ENCODE measurements at regions not wholly inside any gene's neighbourhood (a gene's known extent, or its start where the extent isn't known, plus 50 kb on each side); places are given as distances from the start of the nearest gene placed in this dataset.
"Not testable (repeated sequence)": the region's sequence is repeated elsewhere in the genome, so short reads cannot be mapped to it uniquely, and the experiment has no call there.

- no peak for ATAC-seq
- H3K27me3 ChIP-seq = no peaks in the 10 kb centered on the region
- H3K36me3 ChIP-seq = no peaks in the 10 kb centered on the region
- H3K4me1 ChIP-seq = peaks cover 0 to 5% (median 0%) of the 10 kb centered on the region in 3 donors
- H3K9me3 ChIP-seq = no peaks in the 10 kb centered on the region
- WGBS, 2 donors (ENCODE audit: low coverage in 1 of 2) = 93 to 97% methylated on average over 5 to 9 of the region's 22 CpGs
- TF ChIP-seq CTCF (IDR thresholded peaks at IDR 0.05) (no peak), POLR2A (IDR thresholded peaks at IDR 0.05) (no peak), POLR2AphosphoS5 (IDR thresholded peaks at IDR 0.05) (no peak), EP300 (IDR thresholded peaks at IDR 0.05) (no peak)
- H3K27ac ChIP-seq = no peak overlapping the region
- H3K4me3 ChIP-seq = no peak overlapping the region
Measured at GRCh38 chr6:170058878-170059485, 231.9 kb downstream of the DLL1 start.

GRCh38 chr6:170057961-170058877, 232.7 kb downstream of the DLL1 start:
- WGBS, 2 donors (ENCODE audit: low coverage in 1 of 2) = 91% methylated on average over 14 of the region's 40 CpGs; no CpG with 5 or more reads in 1 of the 2 donors
- Histone ChIP-seq H3K4me1 (peaks cover 0 to 5% (median 0%) of the 10 kb centered on the region in 3 donors), H3K9me3 (no peaks in the 10 kb centered on the region)

GRCh38 chr6:170057034-170057734, 233.7 kb downstream of the DLL1 start:
- Histone ChIP-seq H3K27ac (no peak overlapping the region), H3K4me1 (peaks cover 0 to 5% (median 0%) of the 10 kb centered on the region in 3 donors), H3K27me3 (no peaks in the 10 kb centered on the region), H3K9me3 (no peaks in the 10 kb centered on the region), H3K36me3 (no peaks in the 10 kb centered on the region), H3K4me3 (no peak overlapping the region)
- 73 to 100% methylated on average over 1 to 4 of the region's 16 CpGs for WGBS, 2 donors (ENCODE audit: low coverage in 1 of 2)
- no peak for ATAC-seq
- TF ChIP-seq EP300 (IDR thresholded peaks at IDR 0.05) (no peak), POLR2AphosphoS5 (IDR thresholded peaks at IDR 0.05) (no peak)

More at GRCh38 chr6:170057961-170058877, 232.7 kb downstream of the DLL1 start:
- H3K4me3 ChIP-seq = no peak overlapping the region
- TF ChIP-seq CTCF (IDR thresholded peaks at IDR 0.05) = no peak
- TF ChIP-seq POLR2A (IDR thresholded peaks at IDR 0.05) = no peak
- TF ChIP-seq POLR2AphosphoS5 (IDR thresholded peaks at IDR 0.05) = no peak
- TF ChIP-seq EP300 (IDR thresholded peaks at IDR 0.05) = no peak
- H3K36me3 ChIP-seq = no peaks in the 10 kb centered on the region
- no peak for ATAC-seq
- no peaks in the 10 kb centered on the region for H3K27me3 ChIP-seq
- H3K27ac ChIP-seq = no peak overlapping the region

- ATAC-seq = no peak
- no peak overlapping the region for H3K4me3 ChIP-seq
- 100% methylated on average over 2 to 3 of the region's 11 CpGs for WGBS, 2 donors (ENCODE audit: low coverage in 1 of 2)
Measured at GRCh38 chr6:170056278-170056711, 234.6 kb downstream of the DLL1 start.

GRCh38 chr6:170055797-170056196, 235.1 kb downstream of the DLL1 start:
- H3K4me1 ChIP-seq = peaks cover 0 to 11% (median 0%) of the 10 kb centered on the region in 3 donors
- 86 to 90% methylated on average over 1 to 2 of the region's 14 CpGs for WGBS, 2 donors (ENCODE audit: low coverage in 1 of 2)
- not testable (repeated sequence) for H3K4me3 ChIP-seq, H3K36me3 ChIP-seq, H3K9me3 ChIP-seq, H3K27ac ChIP-seq, H3K27me3 ChIP-seq, ATAC-seq

More at GRCh38 chr6:170056278-170056711, 234.6 kb downstream of the DLL1 start:
- Histone ChIP-seq H3K9me3 (no peaks in the 10 kb centered on the region), H3K36me3 (no peaks in the 10 kb centered on the region), H3K27me3 (no peaks in the 10 kb centered on the region), H3K4me1 (peaks cover 0 to 6% (median 0%) of the 10 kb centered on the region in 3 donors), H3K27ac (no peak overlapping the region)
- TF ChIP-seq EP300 (IDR thresholded peaks at IDR 0.05) (no peak), CTCF (IDR thresholded peaks at IDR 0.05) (no peak), POLR2AphosphoS5 (IDR thresholded peaks at IDR 0.05) (no peak), POLR2A (IDR thresholded peaks at IDR 0.05) (no peak)

All from gastroesophageal sphincter (tissue), 4 donors.